ENCODE measurements at regions not wholly inside any gene's neighbourhood (a gene's known extent, or its start where the extent isn't known, plus 50 kb on each side); places are given as distances from the start of the nearest gene placed in this dataset.
"Not testable (repeated sequence)": the region's sequence is repeated elsewhere in the genome, so short reads cannot be mapped to it uniquely, and the experiment has no call there.

DNA sequence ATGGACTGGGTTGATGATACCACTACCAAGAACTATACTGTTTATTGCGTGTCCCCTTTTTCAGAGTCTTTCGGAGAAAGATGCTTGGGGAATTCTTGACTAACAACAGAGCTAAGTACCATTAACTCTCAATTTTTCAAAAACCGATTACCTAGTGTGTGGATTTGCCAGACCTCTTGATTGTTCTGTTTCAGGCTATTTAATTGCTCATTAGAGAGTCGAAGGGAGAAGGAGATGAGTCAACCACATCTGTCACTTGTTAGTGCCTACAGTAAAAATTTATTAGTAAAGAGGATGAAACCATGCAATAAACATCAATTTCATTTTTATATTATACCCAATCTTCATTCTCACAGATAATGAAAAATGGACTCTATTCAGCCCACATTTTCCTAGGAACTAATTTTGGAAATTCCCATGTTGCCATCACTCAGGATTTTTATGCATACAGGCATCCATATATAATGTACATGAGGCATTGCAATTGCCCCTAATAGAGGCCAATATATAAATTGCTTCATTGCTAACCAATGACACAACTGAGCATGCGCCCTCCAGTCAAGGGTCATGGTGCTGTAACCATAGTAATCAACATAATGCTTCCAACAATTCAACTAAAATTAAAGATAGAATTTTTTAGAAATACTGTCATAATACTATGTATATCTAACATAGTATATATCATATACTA lies 541.7 kb downstream of the TBL1XR1 start:
- Mint-ChIP-seq H3K4me3 (no peak overlapping the region), H3K4me1 (ENCODE audit: low read depth) (no peaks in the 10 kb centered on the region), H3K36me3 (ENCODE audit: low read depth) (no peaks in the 10 kb centered on the region), H3K27ac (no peak overlapping the region), H3K9me3 (no peaks in the 10 kb centered on the region), H3K27me3 (no peaks in the 10 kb centered on the region)
- DNase-seq = no peak

- DNase-seq = no peak
- no peaks in the 10 kb centered on the region for H3K27me3 Mint-ChIP-seq
- H3K4me1 Mint-ChIP-seq (ENCODE audit: low read depth) = no peaks in the 10 kb centered on the region
- no peak overlapping the region for H3K27ac Mint-ChIP-seq
- H3K36me3 Mint-ChIP-seq (ENCODE audit: low read depth) = no peaks in the 10 kb centered on the region
- H3K4me3 Mint-ChIP-seq = no peak overlapping the region
- no peaks in the 10 kb centered on the region for H3K9me3 Mint-ChIP-seq
Measured at GRCh38 chr3:176651622-176652021, 545.7 kb downstream of the TBL1XR1 start.

DNA sequence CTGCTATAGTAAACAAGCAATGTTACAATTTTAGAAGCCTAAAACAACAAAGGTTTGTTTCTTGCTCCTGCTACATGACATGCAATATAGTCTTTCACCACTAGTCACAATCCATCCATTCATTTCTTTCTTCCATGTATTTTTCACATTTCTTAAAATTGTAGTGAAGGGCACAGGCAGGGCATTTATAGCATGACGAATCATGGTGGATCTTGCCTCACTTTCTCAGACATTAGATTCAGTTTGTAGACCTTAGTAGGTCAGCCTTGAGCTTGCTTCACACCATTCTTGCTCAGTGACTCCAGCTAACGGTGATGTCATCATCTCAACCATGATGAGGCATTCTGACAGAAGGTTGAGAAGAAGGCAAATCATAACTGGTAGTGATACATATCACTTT lies 546.8 kb downstream of the TBL1XR1 start:
- no peak for DNase-seq
- no peak overlapping the region for H3K27ac Mint-ChIP-seq
- H3K9me3 Mint-ChIP-seq = no peaks in the 10 kb centered on the region
- no peak overlapping the region for H3K4me3 Mint-ChIP-seq
- no peaks in the 10 kb centered on the region for H3K4me1 Mint-ChIP-seq (ENCODE audit: low read depth)
- H3K27me3 Mint-ChIP-seq = no peaks in the 10 kb centered on the region
- H3K36me3 Mint-ChIP-seq (ENCODE audit: low read depth) = no peaks in the 10 kb centered on the region

GRCh38 chr3:176647987-176648386 lies 549.3 kb downstream of the TBL1XR1 start:
- DNase-seq = no peak
- no peak overlapping the region for H3K27ac Mint-ChIP-seq
- H3K27me3 Mint-ChIP-seq = no peaks in the 10 kb centered on the region
- no peak overlapping the region for H3K4me3 Mint-ChIP-seq
- no peaks in the 10 kb centered on the region for H3K4me1 Mint-ChIP-seq (ENCODE audit: low read depth)
- no peaks in the 10 kb centered on the region for H3K36me3 Mint-ChIP-seq (ENCODE audit: low read depth)
- H3K9me3 Mint-ChIP-seq = no peaks in the 10 kb centered on the region

DNA sequence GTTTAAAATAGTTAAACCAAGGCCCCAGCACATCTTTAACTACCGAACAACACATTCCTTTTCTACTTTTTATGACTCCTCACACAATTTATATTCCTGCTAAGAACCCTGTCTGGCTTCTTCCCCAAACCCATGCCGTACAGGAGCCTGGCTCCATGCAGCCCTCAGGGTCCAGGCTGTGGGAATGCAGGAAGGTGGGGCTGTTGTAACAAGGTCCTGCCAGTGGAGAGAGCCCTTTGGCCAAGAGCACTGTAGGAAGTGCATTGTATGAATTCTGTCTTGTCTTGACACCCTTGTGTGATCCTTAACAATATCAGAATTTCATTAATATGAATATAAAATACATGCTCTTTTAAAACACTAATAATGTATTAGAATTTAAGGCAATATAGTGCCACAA lies 563.8 kb downstream of the TBL1XR1 start:
- no peak for DNase-seq
- H3K4me3 Mint-ChIP-seq = no peak overlapping the region
- no peaks in the 10 kb centered on the region for H3K27me3 Mint-ChIP-seq
- no peaks in the 10 kb centered on the region for H3K36me3 Mint-ChIP-seq (ENCODE audit: low read depth)
- no peaks in the 10 kb centered on the region for H3K4me1 Mint-ChIP-seq (ENCODE audit: low read depth)
- H3K9me3 Mint-ChIP-seq = no peaks in the 10 kb centered on the region
- no peak overlapping the region for H3K27ac Mint-ChIP-seq

- Mint-ChIP-seq H3K36me3 (ENCODE audit: low read depth) (no peaks in the 10 kb centered on the region), H3K9me3 (no peaks in the 10 kb centered on the region), H3K4me3 (no peak overlapping the region), H3K27me3 (no peaks in the 10 kb centered on the region), H3K4me1 (ENCODE audit: low read depth) (no peaks in the 10 kb centered on the region), H3K27ac (no peak overlapping the region)
- no peak for DNase-seq
Measured at GRCh38 chr3:176632925-176633324, 564.4 kb downstream of the TBL1XR1 start.

DNA sequence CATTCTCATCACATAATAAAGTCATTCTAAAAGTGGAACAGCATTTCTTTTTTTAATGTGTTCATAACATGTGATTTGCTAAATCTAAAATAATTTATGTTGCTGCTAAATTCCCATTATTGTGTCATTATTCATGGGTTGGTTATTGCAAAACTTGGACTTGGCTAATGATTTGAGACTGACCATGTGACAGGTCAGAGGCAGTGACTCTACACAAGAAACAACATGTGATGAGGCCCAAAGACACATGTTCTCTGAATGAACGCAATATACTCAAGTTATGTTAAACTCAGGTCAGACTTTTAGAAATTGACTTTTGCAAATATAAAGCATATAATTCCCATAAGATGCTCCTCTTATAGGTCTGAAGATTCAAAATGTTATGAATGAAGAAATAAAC lies 566.1 kb downstream of the TBL1XR1 start:
- Mint-ChIP-seq H3K4me1 (ENCODE audit: low read depth) (no peaks in the 10 kb centered on the region), H3K27ac (no peak overlapping the region)

GRCh38 chr3:176628101-176628639 lies 569.1 kb downstream of the TBL1XR1 start:
- no peak for DNase-seq
- no peak overlapping the region for H3K27ac Mint-ChIP-seq
- no peaks in the 10 kb centered on the region for H3K4me1 Mint-ChIP-seq (ENCODE audit: low read depth)
- H3K4me3 Mint-ChIP-seq = no peak overlapping the region
- no peaks in the 10 kb centered on the region for H3K36me3 Mint-ChIP-seq (ENCODE audit: low read depth)
- no peaks in the 10 kb centered on the region for H3K9me3 Mint-ChIP-seq
- no peaks in the 10 kb centered on the region for H3K27me3 Mint-ChIP-seq

More for the DNA sequence above, 566.1 kb downstream of the TBL1XR1 start:
- no peaks in the 10 kb centered on the region for H3K27me3 Mint-ChIP-seq
- no peak overlapping the region for H3K4me3 Mint-ChIP-seq
- no peak for DNase-seq
- H3K36me3 Mint-ChIP-seq (ENCODE audit: low read depth) = no peaks in the 10 kb centered on the region
- H3K9me3 Mint-ChIP-seq = no peaks in the 10 kb centered on the region

- Mint-ChIP-seq H3K4me1 (ENCODE audit: low read depth) (no peaks in the 10 kb centered on the region), H3K36me3 (ENCODE audit: low read depth) (no peaks in the 10 kb centered on the region), H3K27ac (no peak overlapping the region), H3K9me3 (no peaks in the 10 kb centered on the region), H3K27me3 (no peaks in the 10 kb centered on the region), H3K4me3 (no peak overlapping the region)
- no peak for DNase-seq
Measured at GRCh38 chr3:176623468-176624150, 573.7 kb downstream of the TBL1XR1 start.

DNA sequence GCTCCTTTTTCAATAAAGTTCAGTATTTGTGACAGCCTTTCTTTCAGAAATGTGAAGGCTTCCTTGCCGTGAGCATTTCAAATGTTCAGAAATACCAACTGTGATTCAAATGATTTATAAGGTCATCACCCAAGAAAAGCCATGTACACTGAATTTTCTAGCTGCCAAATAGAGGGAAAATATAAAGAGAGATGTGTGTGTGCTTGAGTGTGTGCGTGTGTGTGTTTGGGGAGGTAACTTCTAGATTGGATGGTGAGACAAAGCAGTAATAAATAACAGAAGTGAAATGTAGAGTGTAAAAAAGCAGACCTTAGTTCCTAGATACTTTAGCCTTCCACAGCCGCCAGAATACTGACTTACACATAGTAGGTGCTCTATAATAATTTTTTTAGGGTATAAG lies 577.4 kb downstream of the TBL1XR1 start:
- H3K27me3 Mint-ChIP-seq = no peaks in the 10 kb centered on the region
- H3K4me1 Mint-ChIP-seq (ENCODE audit: low read depth) = no peaks in the 10 kb centered on the region
- H3K9me3 Mint-ChIP-seq = peaks cover 4% of the 10 kb centered on the region
- no peak for DNase-seq
- no peak overlapping the region for H3K27ac Mint-ChIP-seq
- no peak overlapping the region for H3K4me3 Mint-ChIP-seq
- no peaks in the 10 kb centered on the region for H3K36me3 Mint-ChIP-seq (ENCODE audit: low read depth)

- Mint-ChIP-seq H3K27me3 (no peaks in the 10 kb centered on the region), H3K27ac (no peak overlapping the region), H3K9me3 (peaks cover 4% of the 10 kb centered on the region), H3K36me3 (ENCODE audit: low read depth) (no peaks in the 10 kb centered on the region), H3K4me3 (no peak overlapping the region), H3K4me1 (ENCODE audit: low read depth) (no peaks in the 10 kb centered on the region)
- DNase-seq = no peak
Measured at GRCh38 chr3:176615826-176616225, 581.5 kb downstream of the TBL1XR1 start.

- DNase-seq = no peak
- Mint-ChIP-seq H3K4me3 (no peak overlapping the region), H3K36me3 (ENCODE audit: low read depth) (no peaks in the 10 kb centered on the region), H3K9me3 (peaks cover 7% of the 10 kb centered on the region), H3K27me3 (no peaks in the 10 kb centered on the region), H3K4me1 (ENCODE audit: low read depth) (no peaks in the 10 kb centered on the region), H3K27ac (no peak overlapping the region)
Measured at GRCh38 chr3:176611703-176612102, 585.6 kb downstream of the TBL1XR1 start.

GRCh38 chr3:176609361-176609760 lies 587.9 kb downstream of the TBL1XR1 start:
- Mint-ChIP-seq H3K4me1 (ENCODE audit: low read depth) (no peaks in the 10 kb centered on the region), H3K9me3 (peaks cover 8% of the 10 kb centered on the region), H3K27ac (no peak overlapping the region), H3K4me3 (no peak overlapping the region), H3K36me3 (ENCODE audit: low read depth) (no peaks in the 10 kb centered on the region), H3K27me3 (no peaks in the 10 kb centered on the region)
- no peak for DNase-seq

DNA sequence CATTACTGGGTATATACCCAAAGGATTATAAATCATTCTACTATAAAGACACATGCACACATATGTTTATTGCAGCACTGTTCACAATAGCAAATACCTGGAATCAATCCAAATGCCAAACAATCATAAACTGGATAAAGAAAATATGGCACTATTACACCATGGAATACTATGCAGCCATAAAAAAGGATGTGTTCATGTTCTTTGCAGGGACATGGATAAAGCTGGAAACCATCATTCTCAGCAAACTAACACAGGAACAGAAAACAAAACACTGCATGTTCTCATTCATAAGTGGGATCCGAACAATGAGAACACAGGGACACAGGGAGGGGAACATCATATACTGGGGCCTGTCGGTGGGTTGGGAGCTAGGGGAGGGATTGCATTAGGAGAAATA lies 591.7 kb downstream of the TBL1XR1 start:
- H3K27me3 Mint-ChIP-seq; H3K36me3 Mint-ChIP-seq (ENCODE audit: low read depth); H3K27ac Mint-ChIP-seq; H3K9me3 Mint-ChIP-seq; H3K4me1 Mint-ChIP-seq (ENCODE audit: low read depth); H3K4me3 Mint-ChIP-seq; DNase-seq: not testable (repeated sequence)

DNA sequence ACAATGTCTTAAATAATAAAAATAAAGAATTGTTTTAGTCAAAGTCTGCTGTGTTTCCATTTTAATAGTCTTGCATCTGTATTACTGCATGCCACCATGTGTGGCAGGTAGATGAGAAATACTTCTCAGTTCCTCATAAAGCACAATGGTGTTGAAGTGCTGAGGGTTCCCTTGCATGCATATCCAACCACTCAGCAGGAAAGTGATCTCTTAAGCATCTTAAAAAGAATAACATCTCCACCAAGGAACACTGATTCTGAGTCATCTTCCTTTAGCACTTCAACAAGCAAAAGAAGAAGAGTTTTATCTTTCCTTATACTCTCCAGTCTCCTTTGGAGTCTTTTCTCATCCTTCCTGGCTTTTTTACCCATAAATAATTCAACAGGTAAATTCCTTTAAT lies 602.0 kb downstream of the TBL1XR1 start:
- H3K27ac Mint-ChIP-seq = no peak overlapping the region

More for the DNA sequence above, 602.0 kb downstream of the TBL1XR1 start:
- no peak for DNase-seq
- H3K9me3 Mint-ChIP-seq = no peaks in the 10 kb centered on the region
- H3K4me3 Mint-ChIP-seq = no peak overlapping the region
- H3K27me3 Mint-ChIP-seq = no peaks in the 10 kb centered on the region
- H3K4me1 Mint-ChIP-seq (ENCODE audit: low read depth) = no peaks in the 10 kb centered on the region
- no peaks in the 10 kb centered on the region for H3K36me3 Mint-ChIP-seq (ENCODE audit: low read depth)
